ENCODE measurements at regions not wholly inside any gene's neighbourhood (a gene's known extent, or its start where the extent isn't known, plus 50 kb on each side); places are given as distances from the start of the nearest gene placed in this dataset.

- DNase-seq (ENCODE audit: low read depth, low spot score) (no peak), FAIRE-seq (no peak)
- no peaks in the 10 kb centered on the region for H3K9me3 ChIP-seq (ENCODE audit: control insufficient read depth, low read depth, low read length)
- H3K27me3 ChIP-seq (ENCODE audit: control insufficient read depth, extremely low read depth, insufficient read depth, low read length): no peaks in the 10 kb centered on the region
- TF ChIP-seq CTCF (optimal IDR thresholded peaks at IDR 0.05 in 1 of 3, IDR thresholded peaks at IDR 0.05 in 1 of 3, conservative IDR thresholded peaks at IDR 0.05 in 1 of 3; ENCODE audit: extremely low read depth in 1 of 3, insufficient read depth in 2 of 3, low read length in 3 of 3) (no peak), EZH2 (IDR thresholded peaks at IDR 0.05; ENCODE audit: low read length) (no peak)
- no peaks in the 10 kb centered on the region for H3K9me1 ChIP-seq (ENCODE audit: control insufficient read depth, extremely low read depth, insufficient read depth, low read length)
- no peak overlapping the region for H3K27ac ChIP-seq (ENCODE audit: control insufficient read depth, insufficient read depth, low read length)
- no peak overlapping the region for H2AFZ ChIP-seq (ENCODE audit: control insufficient read depth, low read length)
- no peaks in the 10 kb centered on the region for H3K79me2 ChIP-seq (ENCODE audit: control insufficient read depth, insufficient read depth, low read length)
- no peak overlapping the region for H3K4me3 ChIP-seq (ENCODE audit: control insufficient read depth in 2 of 3, extremely low read depth in 1 of 3, insufficient read depth in 2 of 3, low read depth in 1 of 3, low read length in 3 of 3)
- H3K36me3 ChIP-seq (ENCODE audit: control insufficient read depth in 2 of 2, extremely low read depth in 1 of 2, insufficient read depth in 2 of 2, low read length in 2 of 2): no peaks in the 10 kb centered on the region
- no peaks in the 10 kb centered on the region for H4K20me1 ChIP-seq (ENCODE audit: control insufficient read depth, extremely low read depth, insufficient read depth, low read length)
- dilution Hi-C loops (cut with MboI; ENCODE audit: extremely low pct_ligation_motif_present, low sequenced_read_pairs): no loop called here
- no peaks in the 10 kb centered on the region for H3K4me1 ChIP-seq (ENCODE audit: control insufficient read depth, extremely low read depth, insufficient read depth, low read length)
- H3K9ac ChIP-seq (ENCODE audit: control insufficient read depth, extremely low read depth, insufficient read depth, low read length): no peak overlapping the region
- H3K4me2 ChIP-seq (ENCODE audit: control insufficient read depth, extremely low read depth, insufficient read depth, low read depth, low read length): no peak overlapping the region
Measured at GRCh38 chr18:25449046-25449445, 97.1 kb upstream of the ZNF521 start.

GRCh38 chr18:25446972-25447371 lies 95.0 kb upstream of the ZNF521 start:
- no peak for DNase-seq (ENCODE audit: low read depth, low spot score)
- no peak for FAIRE-seq
- TF ChIP-seq CTCF (optimal IDR thresholded peaks at IDR 0.05 in 1 of 3, IDR thresholded peaks at IDR 0.05 in 1 of 3, conservative IDR thresholded peaks at IDR 0.05 in 1 of 3; ENCODE audit: extremely low read depth in 1 of 3, insufficient read depth in 2 of 3, low read length in 3 of 3): no peak
- TF ChIP-seq EZH2 (IDR thresholded peaks at IDR 0.05; ENCODE audit: low read length): no peak

More at GRCh38 chr18:25446972-25447371, 95.0 kb upstream of the ZNF521 start:
- Histone ChIP-seq H3K4me3 (ENCODE audit: control insufficient read depth in 2 of 3, extremely low read depth in 1 of 3, insufficient read depth in 2 of 3, low read depth in 1 of 3, low read length in 3 of 3) (no peak overlapping the region), H2AFZ (ENCODE audit: control insufficient read depth, low read length) (no peak overlapping the region), H3K36me3 (ENCODE audit: control insufficient read depth in 2 of 2, extremely low read depth in 1 of 2, insufficient read depth in 2 of 2, low read length in 2 of 2) (no peaks in the 10 kb centered on the region), H3K4me2 (ENCODE audit: control insufficient read depth, extremely low read depth, insufficient read depth, low read depth, low read length) (no peak overlapping the region), H3K9ac (ENCODE audit: control insufficient read depth, extremely low read depth, insufficient read depth, low read length) (no peak overlapping the region), H3K4me1 (ENCODE audit: control insufficient read depth, extremely low read depth, insufficient read depth, low read length) (no peaks in the 10 kb centered on the region), H3K27me3 (ENCODE audit: control insufficient read depth, extremely low read depth, insufficient read depth, low read length) (no peaks in the 10 kb centered on the region), H3K9me1 (ENCODE audit: control insufficient read depth, extremely low read depth, insufficient read depth, low read length) (no peaks in the 10 kb centered on the region), H3K27ac (ENCODE audit: control insufficient read depth, insufficient read depth, low read length) (no peak overlapping the region), H3K79me2 (ENCODE audit: control insufficient read depth, insufficient read depth, low read length) (no peaks in the 10 kb centered on the region), H4K20me1 (ENCODE audit: control insufficient read depth, extremely low read depth, insufficient read depth, low read length) (no peaks in the 10 kb centered on the region), H3K9me3 (ENCODE audit: control insufficient read depth, low read depth, low read length) (no peaks in the 10 kb centered on the region)
- dilution Hi-C loops (cut with MboI; ENCODE audit: extremely low pct_ligation_motif_present, low sequenced_read_pairs): no loop called here

All from keratinocyte (primary cell).